KMS-11 (cell line): ENCODE measurements at regions not wholly inside any gene's neighbourhood (a gene's known extent, or its start where the extent isn't known, plus 50 kb on each side); places are given as distances from the start of the nearest gene placed in this dataset.

Experiments used
- H2AFZ ChIP-seq: fragments of 200-600 bp; sonication (generic); 2 replicates; pipeline ENCODE4 v1.6.1; 2016; ENCODE audit warnings: antibody characterized with exemption, mixed run types, low read depth
- H3K27ac ChIP-seq: fragments of 200-600 bp; sonication (generic); 2 replicates; pipeline ENCODE4 v1.6.1; 2016; ENCODE audit warnings: mild to moderate bottlenecking, mixed run types
- H3K27me3 ChIP-seq: fragments of 200-600 bp; sonication (generic); 2 replicates; pipeline ENCODE4 v1.6.1; 2017; ENCODE audit warnings: mild to moderate bottlenecking, low read depth, mixed run types, moderate library complexity; ENCODE audit not compliant: insufficient read depth
- H3K36me3 ChIP-seq: fragments of 200-600 bp; sonication (generic); 2 replicates; pipeline ENCODE4 v1.6.1; 2017; ENCODE audit warnings: mild to moderate bottlenecking, mixed run types; ENCODE audit not compliant: insufficient read depth
- H3K4me1 ChIP-seq: fragments of 200-600 bp; sonication (generic); 2 replicates; pipeline ENCODE4 v1.6.1; 2016; ENCODE audit warnings: mild to moderate bottlenecking, low read depth, mixed run types; ENCODE audit not compliant: poor library complexity, severe bottlenecking
- H3K4me2 ChIP-seq: fragments of 200-600 bp; sonication (generic); 2 replicates; pipeline ENCODE4 v1.7.0; 2016; ENCODE audit warnings: mild to moderate bottlenecking, mixed run types
- H3K4me3 ChIP-seq: fragments of 200-600 bp; sonication (generic); IDR thresholded peaks from 2 replicates; pipeline ENCODE4 v1.6.1; 2017; ENCODE audit warnings: low read depth, low read length, mixed read lengths; ENCODE audit not compliant: insufficient read depth
- H3K79me2 ChIP-seq: fragments of 200-600 bp; sonication (generic); 2 replicates; pipeline ENCODE4 v1.6.1; 2016; ENCODE audit warnings: low read depth, mixed run types; ENCODE audit not compliant: insufficient read depth
- H3K9ac ChIP-seq: fragments of 200-600 bp; sonication (generic); 2 replicates; pipeline ENCODE4 v1.6.1; 2016; ENCODE audit warnings: mild to moderate bottlenecking, mixed run types
- H4K20me1 ChIP-seq: fragments of 200-600 bp; sonication (generic); 2 replicates; pipeline ENCODE4 v1.6.1; 2016; ENCODE audit warnings: mild to moderate bottlenecking, mixed run types; ENCODE audit not compliant: insufficient read depth
- CTCF ChIP-seq: fragments of 200-600 bp; sonication (generic); conservative IDR thresholded peaks from 2 replicates; pipeline ENCODE4 v1.6.1; 2017; ENCODE audit warnings: low read depth, mild to moderate bottlenecking, antibody characterized with exemption, low read length, moderate library complexity, mixed read lengths

GRCh38 chr5:93022211-93022610, 558.8 kb downstream of the NR2F1-AS1 start:
- Histone ChIP-seq H4K20me1 (no peaks in the 10 kb centered on the region), H3K4me3 (no peak overlapping the region), H3K4me2 (no peak overlapping the region), H3K36me3 (no peaks in the 10 kb centered on the region), H3K27ac (no peak overlapping the region), H3K9ac (no peak overlapping the region), H3K27me3 (no peaks in the 10 kb centered on the region), H3K4me1 (peaks cover 9% of the 10 kb centered on the region), H2AFZ (no peak overlapping the region), H3K79me2 (no peaks in the 10 kb centered on the region)
- no peak for TF ChIP-seq CTCF

GRCh38 chr5:93019896-93020295, 561.1 kb downstream of the NR2F1-AS1 start:
- H3K9ac ChIP-seq, result no peak overlapping the region
- H3K4me2 ChIP-seq, result no peak overlapping the region
- H3K36me3 ChIP-seq, result no peaks in the 10 kb centered on the region
- peaks cover 9% of the 10 kb centered on the region for H3K4me1 ChIP-seq
- H3K27me3 ChIP-seq, result no peaks in the 10 kb centered on the region
- no peaks in the 10 kb centered on the region for H3K79me2 ChIP-seq
- H3K27ac ChIP-seq, result no peak overlapping the region
- H2AFZ ChIP-seq, result no peak overlapping the region
- no peak for TF ChIP-seq CTCF
- H3K4me3 ChIP-seq, result no peak overlapping the region
- H4K20me1 ChIP-seq, result no peaks in the 10 kb centered on the region

GRCh38 chr5:93018461-93018860, 562.6 kb downstream of the NR2F1-AS1 start:
- Histone ChIP-seq H3K79me2 (no peaks in the 10 kb centered on the region), H3K36me3 (no peaks in the 10 kb centered on the region), H3K4me1 (peaks cover 9% of the 10 kb centered on the region), H3K27ac (no peak overlapping the region), H4K20me1 (no peaks in the 10 kb centered on the region), H2AFZ (no peak overlapping the region), H3K4me3 (no peak overlapping the region), H3K4me2 (no peak overlapping the region), H3K9ac (no peak overlapping the region), H3K27me3 (no peaks in the 10 kb centered on the region)
- TF ChIP-seq CTCF, result no peak

GRCh38 chr5:93017849-93018248, 563.2 kb downstream of the NR2F1-AS1 start:
- H3K4me1 ChIP-seq, result peaks cover 9% of the 10 kb centered on the region
- no peak overlapping the region for H3K4me3 ChIP-seq
- no peaks in the 10 kb centered on the region for H3K27me3 ChIP-seq
- no peak overlapping the region for H3K4me2 ChIP-seq
- H2AFZ ChIP-seq, result no peak overlapping the region
- TF ChIP-seq CTCF, result no peak
- H3K27ac ChIP-seq, result no peak overlapping the region
- no peaks in the 10 kb centered on the region for H4K20me1 ChIP-seq
- no peaks in the 10 kb centered on the region for H3K36me3 ChIP-seq
- H3K9ac ChIP-seq, result no peak overlapping the region
- H3K79me2 ChIP-seq, result no peaks in the 10 kb centered on the region
